CD4-positive, CD25-positive, alpha-beta regulatory T cell (primary cell): ENCODE measurements at regions not wholly inside any gene's neighbourhood (a gene's known extent, or its start where the extent isn't known, plus 50 kb on each side); places are given as distances from the start of the nearest gene placed in this dataset.

Experiments
- ATAC-seq, 2 donors: fragments of 150-1000 bp; cut with Tn5 transposase; one replicate each; pipeline ENCODE4 v1.10.0; 2021; ENCODE audit warnings: low read depth in 2 of 2, moderate number of reproducible peaks in 2 of 2, moderate library complexity in 1 of 2
- DNase-seq, 3 donors: peaks; one replicate each; pipeline versions ENCODE4 v3.0.0 to v3.0.0-alpha.2; 2012 to 2022; ENCODE audit warnings: mixed read lengths in 1 of 3
- H3K27ac ChIP-seq: one replicate; pipeline ENCODE4 v1.7.0; 2013; ENCODE audit warnings: mild to moderate bottlenecking, low read length; ENCODE audit not compliant: insufficient read depth, poor library complexity, severe bottlenecking
- H3K27me3 ChIP-seq: one replicate; pipeline ENCODE4 v1.7.0; 2013; ENCODE audit warnings: low read length; ENCODE audit not compliant: control insufficient read depth, insufficient read depth
- H3K36me3 ChIP-seq: one replicate; pipeline ENCODE4 v1.7.0; 2013; ENCODE audit warnings: mild to moderate bottlenecking, low read length, moderate library complexity; ENCODE audit not compliant: control insufficient read depth, insufficient read depth
- H3K4me1 ChIP-seq: 2 replicates; pipeline ENCODE4 v1.7.0; 2013; ENCODE audit warnings: mild to moderate bottlenecking, low read length; ENCODE audit not compliant: insufficient read depth, control insufficient read depth, poor library complexity, severe bottlenecking
- H3K4me3 ChIP-seq: one replicate; pipeline ENCODE4 v1.7.0; 2013; ENCODE audit warnings: low read depth, mild to moderate bottlenecking, low read length, moderate library complexity
- H3K9me3 ChIP-seq, 2 experiments: 1 replicate in 1 of 2; 2 replicates in 1 of 2; pipeline ENCODE4 v1.7.0; 2013; ENCODE audit warnings: low read length in 2 of 2, mild to moderate bottlenecking in 1 of 2, moderate library complexity in 1 of 2; ENCODE audit not compliant: control insufficient read depth in 2 of 2
- H3K27ac Mint-ChIP-seq, 3 donors: one replicate each; pipeline ENCODE4 v1.8.0; 2020 to 2022; ENCODE audit warnings: mild to moderate bottlenecking in 3 of 3, mixed read lengths in 3 of 3, moderate library complexity in 2 of 3
- H3K27me3 Mint-ChIP-seq: one replicate; pipeline ENCODE4 v1.8.0; 2022; ENCODE audit warnings: mild to moderate bottlenecking, mixed read lengths
- H3K36me3 Mint-ChIP-seq: one replicate; pipeline ENCODE4 v1.8.0; 2020; ENCODE audit warnings: mixed read lengths
- H3K4me1 Mint-ChIP-seq, 4 donors: one replicate each; pipeline ENCODE4 v1.8.0; 2020 to 2022; ENCODE audit warnings: mixed read lengths in 4 of 4, mild to moderate bottlenecking in 1 of 4
- H3K4me3 Mint-ChIP-seq, 4 donors: one replicate each; pipeline ENCODE4 v1.8.0; 2020 to 2022; ENCODE audit warnings: mild to moderate bottlenecking in 4 of 4, mixed read lengths in 4 of 4, moderate library complexity in 3 of 4
- H3K9me3 Mint-ChIP-seq, 7 donors: one replicate each; pipeline ENCODE4 v1.8.0; 2020 to 2022; ENCODE audit warnings: mixed read lengths in 7 of 7, mild to moderate bottlenecking in 3 of 7, moderate library complexity in 2 of 7

DNA sequence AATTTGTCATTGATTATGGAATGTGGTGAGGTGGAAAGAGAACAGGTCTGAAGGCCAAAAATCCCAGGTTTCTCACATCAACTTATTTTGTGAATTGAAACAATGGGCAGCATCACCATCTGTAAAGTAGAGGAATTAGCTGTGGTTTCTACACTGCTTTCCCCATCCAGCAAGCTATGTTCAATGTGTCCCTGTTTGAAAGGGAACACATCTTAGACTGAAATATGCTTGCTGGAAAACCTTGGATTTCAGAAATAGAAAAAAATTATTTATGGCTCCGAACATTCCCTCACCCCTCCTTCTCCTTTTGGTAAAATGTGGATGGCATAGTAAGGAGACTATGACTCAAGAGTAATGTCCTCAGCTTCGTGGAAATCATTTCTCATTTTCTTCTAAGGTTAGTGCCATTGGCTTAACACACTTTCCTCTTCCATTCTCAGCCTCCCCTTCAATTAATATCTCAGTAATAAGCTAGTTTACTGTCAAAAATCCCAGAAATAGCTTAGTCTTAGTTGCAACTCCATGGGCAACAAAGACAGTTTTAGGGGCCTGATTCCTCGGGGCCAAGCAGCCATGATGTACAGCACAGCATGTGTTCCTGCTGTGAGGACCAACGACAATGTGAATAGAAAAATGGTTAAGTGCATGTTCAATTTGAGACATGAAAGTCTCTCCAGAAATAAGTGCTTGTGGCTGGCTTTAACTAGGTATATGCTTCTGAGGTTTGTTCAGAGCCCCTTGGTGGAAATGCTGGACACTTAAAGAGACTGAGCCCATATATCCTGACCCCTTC lies 205.8 kb upstream of the SLC38A2 start:
- H3K9me3 ChIP-seq, result no peaks in the 10 kb centered on the region
- no peaks in the 10 kb centered on the region for H3K27me3 ChIP-seq
- Mint-ChIP-seq H3K27me3 (peaks cover 10% of the 10 kb centered on the region), H3K4me3 (no peak overlapping the region), H3K27ac (no peak overlapping the region), H3K9me3 (peaks cover 0 to 12% (median 2%) of the 10 kb centered on the region in 7 donors), H3K4me1 (peaks cover 0 to 12% (median 7%) of the 10 kb centered on the region in 4 donors), H3K36me3 (peaks cover 5% of the 10 kb centered on the region)
- ATAC-seq (no peak), DNase-seq (no peak)
- H3K4me1 ChIP-seq, result no peaks in the 10 kb centered on the region
- H3K36me3 ChIP-seq, result no peaks in the 10 kb centered on the region
- H3K4me3 ChIP-seq, result no peak overlapping the region
- H3K27ac ChIP-seq, result no peak overlapping the region

DNA sequence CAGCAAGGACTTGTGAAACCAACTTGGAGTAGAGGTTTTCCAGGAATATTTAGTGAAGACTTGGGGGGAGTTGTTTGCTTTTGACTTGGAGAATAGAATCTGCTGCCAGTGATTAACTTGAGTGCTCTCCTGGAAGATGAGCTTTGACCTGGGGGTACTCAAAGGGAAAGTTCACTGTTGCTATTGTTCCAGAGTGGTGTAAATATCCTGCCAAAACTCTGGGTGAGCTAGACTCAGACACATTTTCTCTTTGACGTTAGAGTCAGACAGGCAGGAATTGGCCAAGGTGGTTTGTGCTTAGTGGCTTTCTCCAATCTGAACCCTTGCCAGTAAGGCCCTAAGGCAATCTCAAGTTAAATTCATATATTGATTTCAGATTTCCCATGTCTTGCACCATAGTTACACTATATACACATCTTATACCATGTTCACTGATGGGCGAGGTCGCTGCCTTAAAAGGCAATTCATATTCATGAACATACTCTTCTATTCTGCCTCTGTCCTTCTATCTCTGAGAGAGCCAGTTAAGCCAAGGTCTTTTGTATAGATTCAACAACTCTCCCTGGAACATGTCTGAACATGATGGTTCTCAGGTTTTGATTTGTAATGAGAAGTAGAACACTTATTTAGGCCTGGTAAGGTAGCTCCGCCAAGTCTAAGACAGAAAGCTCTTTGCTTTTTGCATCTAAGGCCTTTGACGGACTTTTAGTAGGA lies 204.6 kb upstream of the SLC38A2 start:
- H3K4me1 Mint-ChIP-seq, result peaks cover 0 to 2% (median 0%) of the 10 kb centered on the region in 4 donors
- no peaks in the 10 kb centered on the region for H3K4me1 ChIP-seq
- no peak overlapping the region for H3K27ac ChIP-seq
- peaks cover 0 to 2% (median 0%) of the 10 kb centered on the region in 7 donors for H3K9me3 Mint-ChIP-seq
- ATAC-seq, result no peak
- H3K4me3 ChIP-seq, result no peak overlapping the region
- H3K9me3 ChIP-seq, result no peaks in the 10 kb centered on the region
- H3K27me3 Mint-ChIP-seq, result peaks cover 10% of the 10 kb centered on the region
- no peaks in the 10 kb centered on the region for H3K36me3 Mint-ChIP-seq
- no peak overlapping the region for H3K4me3 Mint-ChIP-seq
- H3K27me3 ChIP-seq, result no peaks in the 10 kb centered on the region
- DNase-seq, result no peak
- no peak overlapping the region for H3K27ac Mint-ChIP-seq
- no peaks in the 10 kb centered on the region for H3K36me3 ChIP-seq

DNA sequence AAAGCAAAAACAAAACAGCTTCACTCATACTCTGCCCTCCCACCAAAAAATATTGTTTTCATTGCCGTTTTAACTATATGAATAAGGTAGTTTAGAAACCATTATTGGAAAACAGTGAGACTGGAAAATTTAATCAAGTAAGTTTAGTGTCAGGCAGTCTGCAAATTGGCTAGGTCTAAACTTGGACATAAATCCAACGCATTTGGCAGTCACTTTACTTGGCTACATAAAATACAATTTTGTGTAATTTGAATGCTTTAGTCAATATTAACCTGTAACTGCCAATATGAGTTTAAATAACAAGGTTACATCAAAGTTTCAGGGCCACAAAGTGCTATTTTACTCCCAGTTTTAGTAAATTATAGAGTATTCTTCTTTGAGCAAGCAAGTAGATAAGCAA lies 202.3 kb upstream of the SLC38A2 start:
- Histone ChIP-seq H3K4me3 (no peak overlapping the region), H3K27me3 (no peaks in the 10 kb centered on the region), H3K27ac (no peak overlapping the region), H3K36me3 (no peaks in the 10 kb centered on the region), H3K4me1 (no peaks in the 10 kb centered on the region), H3K9me3 (no peaks in the 10 kb centered on the region)
- H3K27me3 Mint-ChIP-seq, result peaks cover 10% of the 10 kb centered on the region
- peaks cover 0 to 5% (median 0%) of the 10 kb centered on the region in 7 donors for H3K9me3 Mint-ChIP-seq
- H3K4me3 Mint-ChIP-seq, result no peak overlapping the region
- ATAC-seq (no peak), DNase-seq (no peak)
- H3K27ac Mint-ChIP-seq, result no peak overlapping the region
- peaks cover 0 to 2% (median 0%) of the 10 kb centered on the region in 4 donors for H3K4me1 Mint-ChIP-seq
- no peaks in the 10 kb centered on the region for H3K36me3 Mint-ChIP-seq

DNA sequence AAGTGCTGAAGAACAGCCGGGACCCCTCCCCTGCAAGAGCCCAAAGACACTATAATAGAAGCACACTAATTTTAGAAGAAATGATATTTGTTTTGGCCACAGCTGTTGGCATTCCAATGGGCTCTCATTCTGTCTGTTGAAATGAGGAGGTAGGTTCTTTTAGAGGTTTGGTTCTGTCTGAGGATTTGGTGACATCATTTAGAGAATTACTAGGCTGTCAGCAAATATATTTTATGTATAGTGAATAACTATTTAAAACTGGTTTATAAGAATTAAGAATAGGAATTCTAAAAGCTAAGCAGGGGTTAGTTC lies 200.7 kb upstream of the SLC38A2 start:
- no peaks in the 10 kb centered on the region for H3K36me3 ChIP-seq
- DNase-seq, result no peak
- no peak overlapping the region for H3K27ac Mint-ChIP-seq
- no peak overlapping the region for H3K4me3 Mint-ChIP-seq
- peaks cover 5% of the 10 kb centered on the region for H3K36me3 Mint-ChIP-seq
- no peak for ATAC-seq
- H3K27me3 Mint-ChIP-seq, result peaks cover 10% of the 10 kb centered on the region
- H3K9me3 Mint-ChIP-seq, result peaks cover 0 to 12% (median 3%) of the 10 kb centered on the region in 7 donors
- H3K4me1 ChIP-seq, result no peaks in the 10 kb centered on the region
- no peak overlapping the region for H3K4me3 ChIP-seq
- peaks cover 2 to 11% of the 10 kb centered on the region in 2 experiments for H3K9me3 ChIP-seq
- H3K27ac ChIP-seq, result no peak overlapping the region
- no peaks in the 10 kb centered on the region for H3K27me3 ChIP-seq
- H3K4me1 Mint-ChIP-seq, result peaks cover 0 to 2% (median 0%) of the 10 kb centered on the region in 4 donors

DNA sequence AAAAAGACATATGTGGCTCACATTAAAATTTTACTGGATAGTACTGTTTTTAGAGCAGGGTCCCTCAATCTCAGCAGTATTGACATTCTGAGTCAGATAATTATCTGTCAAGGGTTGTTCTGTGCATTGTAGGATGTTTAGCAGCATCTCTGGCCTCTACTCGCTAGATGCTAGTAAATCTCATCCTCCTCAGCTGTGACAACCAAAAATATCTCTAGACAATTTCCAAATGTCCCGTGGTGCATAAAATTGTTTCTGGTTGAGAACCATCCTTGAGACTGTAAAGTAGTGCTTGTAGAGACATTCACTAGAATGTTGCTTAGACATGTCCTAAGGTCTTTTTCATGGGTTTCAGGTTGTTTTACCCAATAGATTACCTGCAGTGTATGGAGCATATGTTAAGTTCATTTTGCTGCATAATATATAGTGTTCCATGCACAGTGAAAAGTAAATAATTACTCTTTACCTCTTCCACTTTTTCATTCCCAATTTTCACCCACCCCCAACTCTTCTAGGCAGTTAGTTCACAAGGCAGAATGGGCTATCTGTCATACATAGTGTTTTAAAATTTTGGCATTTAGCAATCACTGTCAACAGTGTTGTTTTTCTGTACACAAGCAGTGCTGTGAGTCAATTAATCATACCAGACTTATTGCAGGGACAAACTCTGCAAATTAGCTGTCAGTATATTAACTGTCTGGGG lies 200.2 kb upstream of the SLC38A2 start:
- no peak for ATAC-seq
- peaks cover 10% of the 10 kb centered on the region for H3K27me3 Mint-ChIP-seq
- H3K36me3 Mint-ChIP-seq, result peaks cover 5% of the 10 kb centered on the region
- H3K4me1 Mint-ChIP-seq, result peaks cover 0 to 2% (median 0%) of the 10 kb centered on the region in 4 donors
- H3K9me3 Mint-ChIP-seq, result peaks cover 0 to 12% (median 7%) of the 10 kb centered on the region in 7 donors
- H3K27ac Mint-ChIP-seq, result no peak overlapping the region
- H3K36me3 ChIP-seq, result no peaks in the 10 kb centered on the region
- no peak overlapping the region for H3K4me3 Mint-ChIP-seq
- no peaks in the 10 kb centered on the region for H3K4me1 ChIP-seq
- H3K27me3 ChIP-seq, result no peaks in the 10 kb centered on the region
- DNase-seq, result no peak
- no peak overlapping the region for H3K4me3 ChIP-seq
- no peak overlapping the region for H3K27ac ChIP-seq
- H3K9me3 ChIP-seq, result peaks cover 6 to 16% of the 10 kb centered on the region in 2 experiments

DNA sequence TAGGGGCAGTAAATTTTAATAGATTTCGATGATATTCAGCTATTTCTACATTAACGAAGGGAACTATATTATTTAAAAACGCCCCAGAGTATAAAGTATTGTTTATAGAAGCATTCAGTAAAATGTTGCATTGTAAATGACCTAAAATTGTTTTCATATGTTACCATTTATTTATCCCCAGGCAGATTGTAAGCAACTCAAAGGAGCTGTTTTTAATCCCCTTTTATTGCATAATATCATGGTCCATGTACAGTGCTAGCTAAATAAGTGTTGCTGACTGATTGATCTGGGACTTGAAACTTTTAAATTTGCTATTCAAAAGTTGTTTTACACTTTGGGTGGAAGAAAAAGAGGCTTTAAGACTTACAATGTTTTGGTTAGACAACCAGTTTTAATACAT lies 199.0 kb upstream of the SLC38A2 start:
- Mint-ChIP-seq H3K27me3 (peaks cover 10% of the 10 kb centered on the region), H3K36me3 (peaks cover 5% of the 10 kb centered on the region), H3K4me3 (no peak overlapping the region), H3K4me1 (peaks cover 0 to 2% (median 0%) of the 10 kb centered on the region in 4 donors), H3K27ac (no peak overlapping the region), H3K9me3 (peaks cover 0 to 22% (median 11%) of the 10 kb centered on the region in 7 donors)
- H3K27me3 ChIP-seq, result no peaks in the 10 kb centered on the region
- H3K4me3 ChIP-seq, result no peak overlapping the region
- DNase-seq (no peak), ATAC-seq (no peak)
- H3K9me3 ChIP-seq, result peaks cover 14 to 28% of the 10 kb centered on the region in 2 experiments
- no peak overlapping the region for H3K27ac ChIP-seq
- H3K36me3 ChIP-seq, result no peaks in the 10 kb centered on the region
- no peaks in the 10 kb centered on the region for H3K4me1 ChIP-seq

DNA sequence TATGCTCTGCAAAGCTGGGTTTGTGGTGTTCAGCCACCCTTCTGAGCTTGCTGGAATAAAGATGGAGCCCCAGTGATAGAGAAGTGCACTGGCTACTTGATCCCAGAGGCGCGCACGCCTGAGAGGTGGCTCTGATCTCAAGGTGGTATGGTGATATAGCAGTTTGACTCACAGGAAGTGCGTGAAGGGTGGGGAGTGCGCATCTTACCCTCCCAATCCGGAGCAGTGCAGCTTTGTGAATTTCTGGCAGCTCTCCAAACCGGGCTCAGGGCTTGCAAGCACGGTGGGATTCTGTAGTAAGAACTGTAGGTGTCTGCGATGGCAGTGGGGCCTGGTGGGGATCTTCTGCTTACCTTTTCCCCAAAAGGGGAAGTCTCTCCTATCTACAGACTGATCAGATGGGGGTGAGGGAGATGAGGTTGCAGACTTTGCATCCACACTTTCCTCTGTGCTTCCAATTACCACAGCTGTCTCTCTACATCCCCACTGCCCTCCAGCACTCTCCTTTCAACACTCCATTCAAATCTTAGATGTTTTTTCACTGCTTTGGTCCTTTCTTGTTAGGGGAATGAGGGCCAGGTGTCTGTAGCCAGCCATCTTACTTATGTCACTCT lies 197.4 kb upstream of the SLC38A2 start:
- no peaks in the 10 kb centered on the region for H3K4me1 Mint-ChIP-seq
- H3K27me3 ChIP-seq, result no peaks in the 10 kb centered on the region
- no peak overlapping the region for H3K27ac ChIP-seq
- peaks cover 5% of the 10 kb centered on the region for H3K36me3 Mint-ChIP-seq
- peaks cover 0 to 37% (median 18%) of the 10 kb centered on the region in 7 donors for H3K9me3 Mint-ChIP-seq
- no peak overlapping the region for H3K27ac Mint-ChIP-seq
- no peaks in the 10 kb centered on the region for H3K36me3 ChIP-seq
- ATAC-seq, result no peak
- peaks cover 8% of the 10 kb centered on the region for H3K27me3 Mint-ChIP-seq
- no peak overlapping the region for H3K4me3 ChIP-seq
- DNase-seq, result no peak
- no peak overlapping the region for H3K4me3 Mint-ChIP-seq
- no peaks in the 10 kb centered on the region for H3K4me1 ChIP-seq
- H3K9me3 ChIP-seq, result peaks cover 18 to 28% of the 10 kb centered on the region in 2 experiments
